ENCODE measurements at regions not wholly inside any gene's neighbourhood (a gene's known extent, or its start where the extent isn't known, plus 50 kb on each side); places are given as distances from the start of the nearest gene placed in this dataset.

- Histone ChIP-seq H3K27me3 (ENCODE audit: insufficient read depth, low read length) (no peaks in the 10 kb centered on the region), H2AFZ (ENCODE audit: low read depth, low read length) (no peak overlapping the region), H3K36me3 (ENCODE audit: insufficient read depth, low read length) (no peaks in the 10 kb centered on the region), H3K9me3 (ENCODE audit: low read length) (no peaks in the 10 kb centered on the region), H3K4me3 (ENCODE audit: low read length) (no peak overlapping the region), H3K4me1 (ENCODE audit: insufficient read depth, low read length) (no peaks in the 10 kb centered on the region)
Measured at GRCh38 chr4:165689159-165689558, 183.9 kb upstream of the TLL1 start.

GRCh38 chr4:165692082-165692481 lies 181.0 kb upstream of the TLL1 start:
- Histone ChIP-seq H3K9me3 (ENCODE audit: low read length) (no peaks in the 10 kb centered on the region), H3K27me3 (ENCODE audit: insufficient read depth, low read length) (no peaks in the 10 kb centered on the region), H3K4me1 (ENCODE audit: insufficient read depth, low read length) (no peaks in the 10 kb centered on the region), H2AFZ (ENCODE audit: low read depth, low read length) (no peak overlapping the region), H3K4me3 (ENCODE audit: low read length) (no peak overlapping the region), H3K36me3 (ENCODE audit: insufficient read depth, low read length) (no peaks in the 10 kb centered on the region)

GRCh38 chr4:165698272-165698671 lies 174.8 kb upstream of the TLL1 start:
- H3K4me1 ChIP-seq (ENCODE audit: insufficient read depth, low read length) = no peaks in the 10 kb centered on the region
- no peak overlapping the region for H3K4me3 ChIP-seq (ENCODE audit: low read length)
- no peaks in the 10 kb centered on the region for H3K27me3 ChIP-seq (ENCODE audit: insufficient read depth, low read length)
- H3K9me3 ChIP-seq (ENCODE audit: low read length) = no peaks in the 10 kb centered on the region
- H3K36me3 ChIP-seq (ENCODE audit: insufficient read depth, low read length) = no peaks in the 10 kb centered on the region
- H2AFZ ChIP-seq (ENCODE audit: low read depth, low read length) = no peak overlapping the region

- H3K27me3 ChIP-seq (ENCODE audit: insufficient read depth, low read length) = no peaks in the 10 kb centered on the region
- H3K4me1 ChIP-seq (ENCODE audit: insufficient read depth, low read length) = no peaks in the 10 kb centered on the region
- no peak overlapping the region for H3K4me3 ChIP-seq (ENCODE audit: low read length)
- no peaks in the 10 kb centered on the region for H3K9me3 ChIP-seq (ENCODE audit: low read length)
- no peak overlapping the region for H2AFZ ChIP-seq (ENCODE audit: low read depth, low read length)
- no peaks in the 10 kb centered on the region for H3K36me3 ChIP-seq (ENCODE audit: insufficient read depth, low read length)
Measured at GRCh38 chr4:165699055-165699454, 174.0 kb upstream of the TLL1 start.

GRCh38 chr4:165700855-165701254 lies 172.2 kb upstream of the TLL1 start:
- Histone ChIP-seq H2AFZ (ENCODE audit: low read depth, low read length) (no peak overlapping the region), H3K27me3 (ENCODE audit: insufficient read depth, low read length) (no peaks in the 10 kb centered on the region), H3K36me3 (ENCODE audit: insufficient read depth, low read length) (no peaks in the 10 kb centered on the region), H3K4me3 (ENCODE audit: low read length) (no peak overlapping the region), H3K9me3 (ENCODE audit: low read length) (no peaks in the 10 kb centered on the region), H3K4me1 (ENCODE audit: insufficient read depth, low read length) (no peaks in the 10 kb centered on the region)

- Histone ChIP-seq H2AFZ (ENCODE audit: low read depth, low read length) (no peak overlapping the region), H3K27me3 (ENCODE audit: insufficient read depth, low read length) (no peaks in the 10 kb centered on the region), H3K4me1 (ENCODE audit: insufficient read depth, low read length) (no peaks in the 10 kb centered on the region)
Measured at GRCh38 chr4:165707128-165707527, 165.9 kb upstream of the TLL1 start.

GRCh38 chr4:165709516-165709915 lies 163.5 kb upstream of the TLL1 start:
- Histone ChIP-seq H3K4me3 (ENCODE audit: low read length) (no peak overlapping the region), H3K9me3 (ENCODE audit: low read length) (no peaks in the 10 kb centered on the region), H3K36me3 (ENCODE audit: insufficient read depth, low read length) (no peaks in the 10 kb centered on the region), H3K4me1 (ENCODE audit: insufficient read depth, low read length) (no peaks in the 10 kb centered on the region), H2AFZ (ENCODE audit: low read depth, low read length) (no peak overlapping the region), H3K27me3 (ENCODE audit: insufficient read depth, low read length) (no peaks in the 10 kb centered on the region)

More at GRCh38 chr4:165707128-165707527, 165.9 kb upstream of the TLL1 start:
- Histone ChIP-seq H3K9me3 (ENCODE audit: low read length) (no peaks in the 10 kb centered on the region), H3K36me3 (ENCODE audit: insufficient read depth, low read length) (no peaks in the 10 kb centered on the region), H3K4me3 (ENCODE audit: low read length) (no peak overlapping the region)

- H3K4me1 ChIP-seq (ENCODE audit: insufficient read depth, low read length) = no peaks in the 10 kb centered on the region
- no peaks in the 10 kb centered on the region for H3K27me3 ChIP-seq (ENCODE audit: insufficient read depth, low read length)
- H3K36me3 ChIP-seq (ENCODE audit: insufficient read depth, low read length) = no peaks in the 10 kb centered on the region
- H3K4me3 ChIP-seq (ENCODE audit: low read length) = no peak overlapping the region
- H3K9me3 ChIP-seq (ENCODE audit: low read length) = no peaks in the 10 kb centered on the region
- H2AFZ ChIP-seq (ENCODE audit: low read depth, low read length) = no peak overlapping the region
Measured at GRCh38 chr4:165709973-165710526, 163.0 kb upstream of the TLL1 start.

- Histone ChIP-seq H3K27me3 (ENCODE audit: insufficient read depth, low read length) (no peaks in the 10 kb centered on the region), H3K4me1 (ENCODE audit: insufficient read depth, low read length) (no peaks in the 10 kb centered on the region), H3K4me3 (ENCODE audit: low read length) (no peak overlapping the region), H3K9me3 (ENCODE audit: low read length) (no peaks in the 10 kb centered on the region), H2AFZ (ENCODE audit: low read depth, low read length) (no peak overlapping the region), H3K36me3 (ENCODE audit: insufficient read depth, low read length) (no peaks in the 10 kb centered on the region)
Measured at GRCh38 chr4:165711436-165711835, 161.6 kb upstream of the TLL1 start.

GRCh38 chr4:165711912-165712311 lies 161.1 kb upstream of the TLL1 start:
- H3K36me3 ChIP-seq (ENCODE audit: insufficient read depth, low read length) = no peaks in the 10 kb centered on the region
- H3K4me3 ChIP-seq (ENCODE audit: low read length) = no peak overlapping the region
- H3K9me3 ChIP-seq (ENCODE audit: low read length) = no peaks in the 10 kb centered on the region
- H3K27me3 ChIP-seq (ENCODE audit: insufficient read depth, low read length) = no peaks in the 10 kb centered on the region
- H2AFZ ChIP-seq (ENCODE audit: low read depth, low read length) = no peak overlapping the region
- no peaks in the 10 kb centered on the region for H3K4me1 ChIP-seq (ENCODE audit: insufficient read depth, low read length)

GRCh38 chr4:165714650-165715049 lies 158.4 kb upstream of the TLL1 start:
- Histone ChIP-seq H3K9me3 (ENCODE audit: low read length) (no peaks in the 10 kb centered on the region), H3K27me3 (ENCODE audit: insufficient read depth, low read length) (no peaks in the 10 kb centered on the region), H3K4me1 (ENCODE audit: insufficient read depth, low read length) (no peaks in the 10 kb centered on the region), H3K36me3 (ENCODE audit: insufficient read depth, low read length) (no peaks in the 10 kb centered on the region), H3K4me3 (ENCODE audit: low read length) (no peak overlapping the region), H2AFZ (ENCODE audit: low read depth, low read length) (no peak overlapping the region)

GRCh38 chr4:165715211-165715610 lies 157.8 kb upstream of the TLL1 start:
- Histone ChIP-seq H3K4me1 (ENCODE audit: insufficient read depth, low read length) (no peaks in the 10 kb centered on the region), H3K4me3 (ENCODE audit: low read length) (no peak overlapping the region), H3K9me3 (ENCODE audit: low read length) (no peaks in the 10 kb centered on the region), H3K36me3 (ENCODE audit: insufficient read depth, low read length) (no peaks in the 10 kb centered on the region), H2AFZ (ENCODE audit: low read depth, low read length) (no peak overlapping the region), H3K27me3 (ENCODE audit: insufficient read depth, low read length) (no peaks in the 10 kb centered on the region)

- H3K4me3 ChIP-seq (ENCODE audit: low read length) = no peak overlapping the region
- no peaks in the 10 kb centered on the region for H3K27me3 ChIP-seq (ENCODE audit: insufficient read depth, low read length)
- no peaks in the 10 kb centered on the region for H3K9me3 ChIP-seq (ENCODE audit: low read length)
- H3K4me1 ChIP-seq (ENCODE audit: insufficient read depth, low read length) = no peaks in the 10 kb centered on the region
- H2AFZ ChIP-seq (ENCODE audit: low read depth, low read length) = no peak overlapping the region
- H3K36me3 ChIP-seq (ENCODE audit: insufficient read depth, low read length) = no peaks in the 10 kb centered on the region
Measured at GRCh38 chr4:165715989-165716388, 157.0 kb upstream of the TLL1 start.

GRCh38 chr4:165716472-165716871 lies 156.6 kb upstream of the TLL1 start:
- H3K4me3 ChIP-seq (ENCODE audit: low read length) = no peak overlapping the region
- H3K9me3 ChIP-seq (ENCODE audit: low read length) = no peaks in the 10 kb centered on the region
- no peaks in the 10 kb centered on the region for H3K4me1 ChIP-seq (ENCODE audit: insufficient read depth, low read length)
- no peaks in the 10 kb centered on the region for H3K27me3 ChIP-seq (ENCODE audit: insufficient read depth, low read length)
- H2AFZ ChIP-seq (ENCODE audit: low read depth, low read length) = no peak overlapping the region
- H3K36me3 ChIP-seq (ENCODE audit: insufficient read depth, low read length) = no peaks in the 10 kb centered on the region

Data from neuron (in vitro differentiated cells).